Left renal pelvis (tissue), 4 donors: ENCODE measurements at regions not wholly inside any gene's neighbourhood (a gene's known extent, or its start where the extent isn't known, plus 50 kb on each side); places are given as distances from the start of the nearest gene placed in this dataset.

ENCODE experiments used
- DNase-seq, 4 donors: peaks; one replicate each; pipeline ENCODE4 v3.0.0-alpha.2; 2013; ENCODE audit warnings: low read depth in 4 of 4, low spot score in 3 of 4

DNA sequence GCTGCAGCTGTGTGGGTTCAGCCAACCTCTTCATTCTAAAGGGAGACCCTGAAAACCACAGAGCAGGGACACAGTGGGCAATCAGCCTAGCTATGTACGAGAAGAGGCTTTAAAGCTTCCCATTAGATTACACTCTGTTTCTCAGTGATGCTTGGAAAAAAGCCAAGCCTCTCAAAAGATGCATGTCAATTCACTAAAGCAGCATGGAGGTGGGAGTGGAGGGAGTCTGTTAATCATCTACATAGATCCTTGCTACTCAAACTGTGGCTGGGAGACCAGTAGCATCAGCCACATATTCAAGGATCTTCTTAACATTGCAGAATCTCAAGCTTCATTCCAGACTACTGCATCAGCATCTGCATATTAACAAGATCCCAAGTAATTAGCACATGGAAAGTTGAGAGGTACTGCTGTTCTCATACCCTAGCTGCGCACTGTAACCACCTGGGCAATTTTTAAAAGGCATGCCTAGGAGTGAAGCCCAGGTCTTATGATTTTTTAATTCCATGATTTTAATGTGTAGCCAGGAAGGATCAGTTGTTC, 305.9 kb downstream of the PMP22 start:
- no peak for DNase-seq

DNA sequence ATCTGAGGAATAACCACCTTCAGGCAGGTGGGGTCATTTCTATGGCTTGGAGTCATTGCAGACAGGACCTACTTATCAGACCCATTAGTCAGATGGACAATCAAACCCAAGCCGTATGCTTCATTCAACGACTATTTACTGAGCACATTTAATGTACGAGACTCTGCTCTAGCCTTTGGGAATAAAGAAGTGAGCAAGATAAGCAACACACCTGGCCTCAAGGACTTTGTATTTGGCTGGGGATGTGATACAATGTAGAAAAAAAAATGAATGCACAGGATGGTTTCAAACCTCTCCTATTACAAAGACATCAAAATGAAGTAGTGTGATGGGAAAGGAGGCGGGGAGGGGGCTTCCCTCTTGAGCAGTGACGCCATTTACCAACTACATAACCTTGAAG, 311.7 kb downstream of the PMP22 start:
- no peak for DNase-seq

DNA sequence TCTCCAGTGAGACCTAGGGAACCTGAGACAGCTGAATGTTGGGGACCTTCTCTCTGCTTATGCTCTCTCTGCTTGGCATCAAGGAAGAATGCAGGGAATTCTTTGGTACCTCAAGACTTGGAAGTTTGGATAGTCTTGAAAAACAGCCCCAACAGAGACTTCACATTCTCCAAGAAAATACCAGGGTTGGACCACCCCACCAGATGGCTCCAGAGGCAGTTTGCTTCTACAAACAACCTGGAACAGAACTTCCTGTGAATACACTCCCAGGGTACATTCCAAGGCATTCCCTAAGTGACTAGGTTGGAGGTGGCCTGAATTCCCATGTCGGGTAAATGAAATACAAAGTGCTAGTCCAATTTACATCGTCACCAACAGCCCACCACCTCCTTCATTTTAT, 314.4 kb downstream of the PMP22 start:
- no peak for DNase-seq

DNA sequence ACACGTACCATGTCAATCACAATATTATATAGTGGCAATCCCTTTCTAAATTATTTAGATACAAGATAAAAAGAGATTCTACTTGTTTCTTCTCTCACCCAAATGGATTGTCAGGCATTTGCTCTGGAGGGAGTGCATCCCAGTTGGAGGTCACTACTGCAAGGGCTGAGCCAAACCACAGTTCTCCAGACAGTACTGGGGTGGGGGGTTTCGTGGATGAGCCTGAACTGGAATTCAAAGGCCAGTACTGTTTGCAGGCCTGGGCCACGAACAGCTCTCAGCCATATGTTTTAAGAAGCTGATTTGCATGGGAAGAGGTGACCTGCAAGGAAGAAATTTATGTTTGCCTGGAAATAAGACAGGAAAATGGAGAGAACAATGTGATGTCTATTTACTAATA, 314.9 kb downstream of the PMP22 start:
- no peak for DNase-seq

DNA sequence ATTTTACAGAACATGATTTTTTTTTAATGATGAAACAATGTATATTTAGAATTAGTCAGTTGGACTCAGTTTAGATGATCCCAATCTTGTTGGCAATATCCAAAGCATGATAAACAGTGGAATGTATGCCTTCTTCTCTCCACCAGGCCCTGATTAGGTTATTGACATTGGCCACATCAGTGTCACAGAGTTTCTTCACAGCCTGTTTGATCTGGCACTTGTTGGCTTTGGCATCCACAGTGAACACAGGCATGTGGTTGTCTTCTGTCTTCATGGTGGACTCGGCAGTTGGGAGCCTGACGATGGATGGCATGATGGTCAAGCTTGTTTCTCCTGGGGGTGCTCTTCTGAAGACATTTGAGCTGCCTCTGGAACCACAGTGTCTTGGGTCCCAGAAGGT, 317.5 kb downstream of the PMP22 start:
- DNase-seq: no peak

DNA sequence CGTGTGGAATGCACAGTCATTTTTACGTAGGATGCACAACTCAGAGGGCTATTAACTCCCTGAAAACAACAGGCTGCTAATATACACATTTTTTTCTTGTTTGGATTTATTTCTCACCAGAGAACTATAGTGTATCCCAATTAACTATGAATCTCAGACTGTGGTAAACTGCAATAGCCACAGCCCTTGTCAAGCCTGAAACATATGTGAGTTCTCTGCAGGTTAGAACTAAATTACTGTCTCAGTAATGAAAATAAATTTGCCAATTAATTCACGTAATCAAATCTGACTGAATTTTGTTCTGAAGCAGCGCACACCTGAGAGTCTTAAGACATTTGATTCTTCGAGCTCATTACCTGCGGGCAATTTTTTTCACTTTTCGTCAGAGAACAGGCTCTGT, 318.6 kb downstream of the PMP22 start:
- DNase-seq: no peak

DNA sequence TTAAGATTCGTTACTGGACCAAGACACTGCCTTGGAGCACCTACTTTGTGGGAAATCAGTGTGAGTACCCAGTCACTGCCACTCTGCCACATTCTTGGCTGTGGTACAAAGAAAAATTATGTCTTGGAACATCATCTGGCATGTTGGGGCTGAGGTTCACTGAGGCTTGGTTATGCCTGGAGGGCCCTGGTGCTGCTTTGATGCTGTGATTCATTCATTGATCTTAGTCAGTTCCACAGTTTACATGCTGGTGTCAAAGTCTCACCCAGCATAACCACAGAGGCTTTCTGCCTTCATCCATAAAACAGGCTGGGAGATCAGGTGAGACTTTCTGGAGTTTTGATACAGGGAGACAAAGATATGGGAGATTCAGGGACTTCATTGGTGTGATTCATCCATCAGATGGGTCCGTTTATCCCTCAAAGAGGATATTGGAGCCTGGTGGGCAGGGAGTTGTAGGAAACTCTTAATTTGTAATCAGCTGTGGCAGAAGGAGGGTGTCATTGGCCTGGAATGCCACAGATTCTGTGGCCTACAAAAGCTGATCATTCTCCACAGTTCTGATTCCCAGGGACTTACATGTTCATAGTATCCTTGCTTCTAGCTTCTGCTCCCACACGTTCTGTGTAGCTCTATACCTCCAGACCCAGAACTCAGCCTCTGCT, 322.5 kb downstream of the PMP22 start:
- no peak for DNase-seq

DNA sequence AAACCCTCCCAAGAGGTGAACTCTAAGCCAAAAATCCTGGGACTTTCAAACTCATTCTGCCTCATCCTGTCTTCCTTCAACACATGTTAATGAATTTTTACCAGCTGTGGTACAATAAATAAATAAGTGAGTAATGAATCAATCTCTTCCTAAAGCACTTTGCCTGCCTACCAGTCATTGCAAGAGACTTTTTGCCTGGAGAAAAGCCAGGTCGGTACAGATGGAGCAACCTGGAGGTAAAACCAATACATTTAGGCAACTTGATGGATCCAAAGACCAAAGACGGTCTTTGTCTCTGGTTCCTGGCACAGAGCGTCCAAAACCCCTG, 324.2 kb downstream of the PMP22 start:
- DNase-seq: no peak

DNA sequence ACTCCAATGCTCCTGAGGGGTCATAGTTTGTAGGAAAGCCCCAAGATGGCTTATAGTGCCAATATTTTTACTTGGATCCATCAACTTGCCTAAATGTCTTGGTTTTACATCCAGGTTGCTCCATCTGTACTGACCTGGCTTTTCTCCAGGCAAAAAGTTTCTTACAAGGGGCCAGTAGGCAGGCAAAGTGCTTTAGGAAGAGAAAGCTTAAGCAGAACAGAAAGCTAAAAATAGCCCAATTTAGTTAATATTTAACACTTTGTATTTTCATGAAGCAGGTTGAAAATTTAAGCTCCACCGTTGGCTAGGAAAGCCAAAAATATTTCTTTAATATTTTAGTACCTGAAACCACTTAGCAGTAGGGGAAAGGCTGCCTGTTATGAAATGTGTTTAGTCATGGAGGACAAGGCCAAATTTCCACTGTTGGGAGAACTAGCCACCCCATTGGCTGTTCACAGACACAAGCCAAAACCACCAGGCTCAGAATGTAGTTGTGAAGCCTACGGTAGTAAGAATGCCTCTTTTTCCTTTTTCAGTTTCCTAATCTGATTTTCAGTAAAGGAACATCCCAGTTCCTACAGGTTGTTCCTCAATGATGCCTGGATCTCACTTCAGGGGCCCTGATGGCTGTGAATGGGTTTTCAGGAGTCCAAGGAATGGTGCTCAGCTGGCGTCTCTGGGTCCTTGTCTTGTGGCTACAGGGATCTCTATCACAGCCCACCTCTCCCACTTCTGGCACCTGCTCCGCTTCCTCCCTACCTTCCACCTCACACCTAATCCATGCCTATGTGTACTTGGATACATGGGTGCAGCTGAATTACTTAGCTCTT, 324.8 kb downstream of the PMP22 start:
- no peak for DNase-seq

DNA sequence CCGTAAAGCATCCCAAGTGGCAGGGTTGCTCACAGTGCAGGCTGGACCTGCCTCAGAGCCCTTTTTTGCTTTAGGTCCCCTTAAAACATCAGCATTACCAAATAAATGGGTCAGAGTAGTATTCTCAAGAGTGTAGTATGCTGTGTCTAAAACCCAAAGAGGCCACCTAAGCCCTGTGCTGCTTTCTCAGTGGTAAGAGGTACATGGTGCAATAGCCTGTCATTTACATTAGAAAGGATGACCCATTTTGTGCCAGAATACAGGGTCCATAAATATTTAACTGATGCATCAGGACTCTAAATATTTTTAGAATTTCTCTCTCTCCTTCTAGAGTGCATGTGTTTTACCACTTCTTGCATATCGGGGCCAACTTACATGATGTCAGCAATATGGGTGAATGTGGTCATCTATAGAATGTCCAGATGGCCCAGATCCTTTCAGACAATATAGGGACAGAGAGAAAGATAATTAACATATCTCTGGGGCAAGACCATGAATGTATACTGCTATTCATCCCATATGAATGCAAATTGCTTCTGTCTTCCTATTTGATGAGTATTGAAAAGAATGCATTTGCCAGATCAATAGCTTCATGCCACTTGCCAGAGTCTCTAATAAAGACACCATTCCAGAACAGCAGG, 329.2 kb downstream of the PMP22 start:
- no peak for DNase-seq

DNA sequence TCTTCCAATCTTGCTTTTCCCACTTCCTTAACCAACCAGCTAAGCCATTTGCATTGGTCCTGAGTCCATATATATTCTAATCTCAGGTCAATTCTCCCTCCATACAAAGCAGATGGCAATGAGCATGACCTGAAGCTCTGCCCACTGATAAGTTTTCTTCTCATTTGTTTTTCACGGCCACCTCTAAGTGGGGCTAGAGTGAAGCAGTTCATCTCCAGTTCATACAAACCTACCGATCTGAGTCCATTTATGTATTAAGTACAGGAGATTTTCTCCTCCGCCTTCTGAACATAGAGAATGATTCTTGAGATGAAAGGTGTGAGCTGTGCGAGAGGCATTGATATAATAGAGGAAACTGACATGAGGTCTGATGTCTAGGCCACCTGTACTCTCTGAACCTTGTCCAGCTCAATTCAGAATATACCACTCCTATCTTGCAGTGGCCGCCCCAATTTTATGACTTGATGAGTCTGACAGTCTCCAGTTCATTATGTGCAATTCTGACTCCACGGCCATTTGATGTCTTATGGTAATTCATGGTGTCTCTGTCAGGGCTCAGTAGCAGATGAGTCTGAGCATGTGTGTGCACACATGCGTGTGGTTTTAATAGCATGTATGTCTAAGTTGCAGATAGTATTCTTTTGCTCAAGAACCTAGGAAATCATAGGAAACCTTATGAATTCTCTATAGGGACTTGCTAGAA, 329.8 kb downstream of the PMP22 start:
- DNase-seq: no peak

DNA sequence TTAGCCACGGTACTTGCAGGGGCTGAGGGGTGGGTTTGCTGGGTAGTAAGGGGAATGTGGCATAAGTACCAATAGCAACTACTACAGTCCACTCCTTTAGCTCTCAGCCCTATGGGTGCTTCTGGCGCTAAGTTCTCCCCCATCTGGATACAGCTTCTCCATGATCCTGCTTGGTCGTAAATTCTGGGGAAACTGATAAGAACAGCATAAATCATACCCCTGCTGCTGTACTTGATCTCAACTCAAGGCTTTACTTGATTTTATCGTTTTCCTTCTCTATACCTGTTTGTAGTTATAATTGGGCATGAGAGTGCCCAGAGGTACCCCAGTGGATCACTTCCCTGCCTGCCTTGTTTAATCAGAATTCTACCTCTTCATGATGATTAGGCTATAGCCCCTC, 331.4 kb downstream of the PMP22 start:
- no peak for DNase-seq

DNA sequence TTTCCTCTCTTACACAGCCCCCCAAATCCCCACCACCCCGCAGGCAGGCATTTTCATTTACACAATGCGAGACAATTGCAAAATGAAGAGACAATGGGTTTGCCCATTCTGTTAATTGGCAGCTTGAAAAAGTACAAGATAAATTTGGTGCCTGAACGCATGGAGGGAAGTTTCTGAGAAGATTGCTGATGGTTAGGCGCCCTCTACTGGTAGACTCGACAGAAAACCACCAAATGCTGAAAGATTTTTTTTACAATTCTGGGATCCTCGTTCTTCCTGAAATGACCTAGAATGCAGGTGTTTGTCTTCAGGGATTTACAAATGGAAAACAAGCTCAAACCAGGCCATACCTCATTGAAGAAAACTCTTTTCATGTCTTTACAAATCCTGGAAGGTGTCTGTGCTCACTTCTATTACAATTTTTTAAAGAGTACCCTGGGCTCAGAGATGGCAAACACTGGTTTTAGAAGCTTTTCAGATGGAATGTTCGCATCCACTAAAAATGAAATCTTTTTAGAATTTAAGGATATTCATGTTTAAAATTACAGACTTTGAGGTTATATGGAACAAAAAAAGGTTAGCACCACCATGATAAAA, 338.5 kb downstream of the PMP22 start:
- DNase-seq: peak; percentile 36 to 56 (median 53)

DNA sequence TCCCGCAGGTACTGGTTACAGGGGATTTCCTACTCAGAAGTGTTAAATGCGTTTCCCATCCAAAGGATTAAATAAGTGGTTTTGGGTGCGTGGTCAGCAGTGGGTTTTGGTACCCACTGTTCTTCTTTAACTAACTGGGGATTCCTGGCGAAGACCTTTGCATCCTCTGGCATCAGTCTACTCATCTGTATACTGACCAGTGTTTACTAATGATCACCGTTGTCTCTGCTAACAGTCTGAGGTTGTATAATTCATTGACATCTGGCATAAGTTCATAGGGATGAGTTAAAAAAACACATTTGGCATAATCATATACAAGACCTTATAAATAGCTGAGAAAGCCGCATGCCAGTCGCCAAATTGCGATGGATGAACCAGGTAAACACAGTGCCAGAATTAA, 339.1 kb downstream of the PMP22 start:
- DNase-seq: no peak

DNA sequence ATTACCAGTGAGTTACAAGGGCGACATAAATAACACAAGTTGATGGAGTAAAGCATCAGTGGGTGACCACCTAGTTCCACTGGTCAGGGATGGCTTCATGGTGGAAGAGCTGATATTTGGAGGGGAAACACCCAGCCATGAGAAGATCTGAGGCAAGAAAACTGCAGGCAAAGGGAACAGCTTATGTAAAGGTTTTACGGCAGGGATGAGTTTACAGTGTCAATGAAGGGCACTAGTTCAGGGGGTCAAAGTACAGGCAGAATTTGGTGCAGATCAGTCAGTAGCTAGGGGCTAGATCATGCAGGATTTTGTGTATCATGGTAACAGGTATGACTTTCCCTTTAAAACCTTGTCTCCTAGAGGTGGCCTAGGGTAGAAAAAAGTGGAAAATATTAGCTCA, 339.6 kb downstream of the PMP22 start:
- no peak for DNase-seq

DNA sequence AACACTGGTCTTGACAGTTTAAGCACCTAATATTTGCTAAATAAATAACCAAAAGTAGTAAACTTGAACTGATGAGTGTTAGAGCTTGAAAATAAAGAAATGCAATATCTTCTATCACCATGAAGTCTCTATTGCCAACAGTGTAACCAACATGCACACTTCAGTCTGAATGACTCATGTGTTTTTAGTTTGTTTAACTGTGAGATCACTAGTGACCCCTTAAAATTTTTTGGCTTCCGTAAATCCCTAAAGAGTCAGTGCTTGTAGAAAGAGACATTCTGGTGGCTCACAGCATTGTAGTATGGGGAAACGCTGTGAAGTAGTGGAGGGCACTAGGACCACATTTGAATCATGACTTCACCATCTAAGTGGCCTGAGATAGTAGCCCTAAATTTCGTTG, 341.1 kb downstream of the PMP22 start:
- no peak for DNase-seq

DNA sequence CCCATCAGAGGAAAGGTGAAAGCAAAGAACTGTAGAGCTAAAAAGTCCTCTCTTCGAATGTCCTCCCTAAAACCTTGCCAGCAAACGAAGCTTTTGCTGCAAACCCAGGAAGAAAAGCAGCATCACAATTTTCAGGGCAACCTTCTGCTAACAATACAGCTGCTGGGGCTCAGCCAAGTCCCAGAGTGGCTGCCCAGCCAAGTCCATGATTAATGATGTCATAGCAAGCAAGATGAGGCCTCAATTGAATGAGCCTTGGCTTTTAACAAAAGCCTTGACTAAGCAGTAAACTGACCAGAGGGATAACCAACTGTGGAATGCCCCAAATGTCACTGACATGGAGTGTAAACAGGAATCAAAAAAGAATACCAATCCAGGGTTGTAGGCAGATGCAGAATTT, 342.7 kb downstream of the PMP22 start:
- DNase-seq: no peak

DNA sequence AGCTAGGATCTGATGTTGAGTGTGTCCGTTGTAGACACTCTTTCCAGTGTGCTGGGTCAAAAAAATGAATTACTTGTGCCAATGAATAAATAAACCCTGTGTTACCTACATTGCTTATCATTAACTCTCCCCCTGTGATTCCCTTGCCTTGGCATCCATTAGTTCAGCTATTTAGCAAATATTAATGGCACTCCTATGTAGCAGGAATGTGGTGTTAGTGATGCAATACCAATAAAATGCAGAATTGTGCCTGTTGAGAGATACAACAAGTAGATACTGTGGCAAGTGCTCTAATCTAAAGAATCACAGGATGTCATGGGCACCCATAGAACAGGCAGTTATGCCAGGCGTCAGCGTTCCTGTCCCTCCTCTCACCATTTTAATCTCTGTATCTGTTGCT, 343.2 kb downstream of the PMP22 start:
- DNase-seq: no peak

DNA sequence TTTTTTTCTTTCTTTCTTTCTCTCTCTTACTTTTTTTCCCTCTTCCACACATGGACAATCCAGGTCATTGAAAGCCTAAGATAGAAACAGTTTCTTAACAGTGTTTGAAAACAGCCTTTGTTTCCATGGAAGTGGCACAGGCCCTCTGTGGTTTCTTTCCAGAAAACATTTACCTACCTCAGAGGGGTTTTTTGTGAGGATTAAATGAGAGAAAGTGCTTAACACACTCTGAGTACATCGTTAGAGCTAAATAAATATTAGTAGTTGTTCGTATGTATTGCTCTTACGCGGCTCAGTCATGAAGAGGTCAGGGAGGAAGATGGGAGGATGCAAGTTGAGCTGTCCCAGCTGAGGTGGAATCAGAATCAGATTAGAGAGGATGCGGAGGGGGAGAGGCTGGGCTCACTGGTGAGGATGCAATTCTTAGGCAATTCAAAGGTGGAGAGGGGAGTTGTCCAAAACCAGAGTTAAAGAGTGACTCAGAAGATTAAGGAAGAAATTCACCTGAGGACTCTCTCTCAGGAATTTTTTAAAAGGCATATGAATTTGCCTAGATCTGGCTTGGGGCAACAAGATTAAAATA, 345.4 kb downstream of the PMP22 start:
- DNase-seq: peak in 1 of 4 donors; percentile 12

DNA sequence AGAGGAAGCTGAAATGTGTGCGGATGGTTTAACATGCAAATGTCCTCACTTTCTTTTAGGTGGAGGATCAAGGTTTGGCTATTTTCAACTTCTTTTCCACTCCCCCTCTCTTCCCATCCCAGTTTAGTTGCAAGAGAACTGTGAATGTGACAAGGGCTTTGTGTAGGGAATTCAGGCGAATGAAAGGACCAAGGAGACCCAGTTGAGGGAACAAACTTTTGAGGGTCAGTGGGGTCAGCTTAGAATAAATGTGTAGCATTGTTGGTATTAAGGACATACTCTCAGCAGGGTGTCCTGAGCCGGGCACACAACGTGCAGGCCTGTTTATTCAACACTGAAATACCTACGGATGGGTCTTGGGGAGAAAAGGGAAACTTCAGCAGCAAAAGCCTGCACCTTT, 346.0 kb downstream of the PMP22 start:
- no peak for DNase-seq
